Lung (tissue), 11 donors: ENCODE measurements at regions not wholly inside any gene's neighbourhood (a gene's known extent, or its start where the extent isn't known, plus 50 kb on each side); places are given as distances from the start of the nearest gene placed in this dataset.

ENCODE experiments used
- ATAC-seq: fragments of 200-7000 bp; cut with Tn5 transposase; one replicate; pipeline ENCODE4 v1.9.1; 2020; ENCODE audit warnings: moderate number of reproducible peaks; ENCODE audit not compliant: insufficient read depth, low FRiP score
- DNase-seq, 3 donors: peaks; one replicate each; pipeline ENCODE4 v3.0.0-alpha.2; 2013 to 2017
- H3K27ac ChIP-seq, 2 donors: one replicate each; pipeline ENCODE4 v1.5.1; 2013; ENCODE audit warnings: mild to moderate bottlenecking in 2 of 2, moderate library complexity in 2 of 2, control low read depth in 1 of 2, inconsistent platforms in 1 of 2, low read depth in 1 of 2, low read length in 1 of 2
- H3K27me3 ChIP-seq, 3 donors: one replicate each; pipeline ENCODE4 v1.5.1; 2013; ENCODE audit warnings: low read length in 2 of 3; ENCODE audit not compliant: control insufficient read depth in 3 of 3, insufficient read depth in 3 of 3
- H3K36me3 ChIP-seq, 4 donors: one replicate each; pipeline ENCODE4 v1.5.1; 2013; ENCODE audit warnings: low read length in 4 of 4, mild to moderate bottlenecking in 1 of 4, moderate library complexity in 1 of 4; ENCODE audit not compliant: control insufficient read depth in 4 of 4, insufficient read depth in 4 of 4
- H3K4me1 ChIP-seq, 5 donors: one replicate each; pipeline ENCODE4 v1.5.1; 2013; ENCODE audit warnings: low read length in 5 of 5, mild to moderate bottlenecking in 2 of 5, moderate library complexity in 1 of 5; ENCODE audit not compliant: control insufficient read depth in 5 of 5, insufficient read depth in 5 of 5
- H3K4me3 ChIP-seq: one replicate; pipeline ENCODE4 v1.5.1; 2013; ENCODE audit warnings: mild to moderate bottlenecking, control low read depth, moderate library complexity
- H3K9ac ChIP-seq, 2 donors: one replicate each; pipeline ENCODE4 v1.5.1; 2013; ENCODE audit warnings: low read length in 2 of 2, control low read depth in 1 of 2; ENCODE audit not compliant: insufficient read depth in 1 of 2
- H3K9me3 ChIP-seq, 4 donors: one replicate each; pipeline ENCODE4 v1.5.1; 2013; ENCODE audit warnings: low read length in 3 of 4, mild to moderate bottlenecking in 1 of 4, moderate library complexity in 1 of 4; ENCODE audit not compliant: control insufficient read depth in 4 of 4, insufficient read depth in 3 of 4
- WGBS, 2 donors: extraction: QIAGEN DNeasy Blood & Tissue Kit; methylation state at CpG; one replicate each; pipeline ENCODE4 v1.1.7; 2013; 5-methylcytosine and 5-hydroxymethylcytosine counted together
- TF ChIP-seq, protein P1 (sequence below): IDR thresholded peaks from 2 replicates; pipeline ENCODE4 v1.5.1; 2012; ENCODE audit warnings: mild to moderate bottlenecking; ENCODE audit errors: control extremely low read depth, extremely low read depth
- donor health status: control.
- donor health status: control.
- donor health status: Bipolar disorder and iron deficiency.
- donor health status: healthy.
- donor health status: DM: yes; HTN: yes; CAD: no.

DNA sequence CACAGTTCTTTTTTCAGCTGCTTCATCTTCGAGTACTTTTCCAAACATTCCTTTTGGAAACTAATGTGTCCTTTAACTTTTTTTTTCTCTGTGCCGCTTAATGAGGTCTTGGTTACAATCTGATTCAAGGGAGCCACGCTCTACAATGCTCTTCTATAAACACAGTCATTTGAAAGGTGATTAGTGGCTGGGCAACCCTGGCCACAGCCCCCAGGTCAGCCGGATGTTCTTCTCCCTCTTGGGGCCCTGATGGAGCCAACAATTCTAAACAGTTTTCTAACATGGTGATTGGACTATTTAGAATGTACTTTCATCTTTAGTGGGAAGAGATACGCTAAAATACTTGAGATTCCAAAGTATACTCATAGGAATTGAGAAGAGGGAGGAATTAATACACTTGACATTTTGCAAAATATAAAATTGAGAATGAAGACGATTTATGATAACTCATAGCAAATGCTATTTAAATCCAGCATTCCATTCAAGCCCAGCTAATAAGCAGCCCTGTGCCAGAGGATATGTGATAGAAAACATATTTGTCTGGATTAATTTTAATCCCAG lies 83.7 kb upstream of the MBOAT2 start:
- Histone ChIP-seq H3K9ac (no peak overlapping the region), H3K36me3 (no peaks in the 10 kb centered on the region), H3K4me1 (peaks cover 0 to 15% (median 0%) of the 10 kb centered on the region in 5 donors), H3K27ac (no peak overlapping the region), H3K4me3 (no peak overlapping the region), H3K27me3 (no peaks in the 10 kb centered on the region), H3K9me3 (no peaks in the 10 kb centered on the region)
- no peak for DNase-seq
- ATAC-seq: no peak
- TF ChIP-seq, protein P1, sequence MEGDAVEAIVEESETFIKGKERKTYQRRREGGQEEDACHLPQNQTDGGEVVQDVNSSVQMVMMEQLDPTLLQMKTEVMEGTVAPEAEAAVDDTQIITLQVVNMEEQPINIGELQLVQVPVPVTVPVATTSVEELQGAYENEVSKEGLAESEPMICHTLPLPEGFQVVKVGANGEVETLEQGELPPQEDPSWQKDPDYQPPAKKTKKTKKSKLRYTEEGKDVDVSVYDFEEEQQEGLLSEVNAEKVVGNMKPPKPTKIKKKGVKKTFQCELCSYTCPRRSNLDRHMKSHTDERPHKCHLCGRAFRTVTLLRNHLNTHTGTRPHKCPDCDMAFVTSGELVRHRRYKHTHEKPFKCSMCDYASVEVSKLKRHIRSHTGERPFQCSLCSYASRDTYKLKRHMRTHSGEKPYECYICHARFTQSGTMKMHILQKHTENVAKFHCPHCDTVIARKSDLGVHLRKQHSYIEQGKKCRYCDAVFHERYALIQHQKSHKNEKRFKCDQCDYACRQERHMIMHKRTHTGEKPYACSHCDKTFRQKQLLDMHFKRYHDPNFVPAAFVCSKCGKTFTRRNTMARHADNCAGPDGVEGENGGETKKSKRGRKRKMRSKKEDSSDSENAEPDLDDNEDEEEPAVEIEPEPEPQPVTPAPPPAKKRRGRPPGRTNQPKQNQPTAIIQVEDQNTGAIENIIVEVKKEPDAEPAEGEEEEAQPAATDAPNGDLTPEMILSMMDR: no peak
- 36 to 51% methylated on average over 6 of the region's 6 CpGs for WGBS, 2 donors

DNA sequence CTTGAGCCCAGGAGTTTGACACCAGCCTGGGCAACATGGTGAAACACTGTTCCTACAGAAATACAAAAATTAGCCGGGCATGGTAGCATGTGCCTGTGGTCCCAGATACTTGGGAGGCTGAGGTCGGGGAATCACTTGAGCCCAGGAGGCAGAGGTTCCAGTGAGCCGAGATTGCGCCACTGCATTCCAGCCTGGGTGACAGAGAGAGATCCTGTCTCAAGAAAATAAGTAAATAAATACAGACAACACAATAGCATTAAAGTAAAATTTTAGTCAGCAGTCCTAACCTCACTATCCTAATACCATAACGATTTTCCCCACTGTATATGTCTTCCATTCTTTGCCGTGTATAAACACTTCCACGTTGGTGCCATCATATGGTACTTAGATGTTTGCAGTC lies 83.0 kb upstream of the MBOAT2 start:
- TF ChIP-seq, protein P1: no peak
- Histone ChIP-seq H3K27ac (no peak overlapping the region), H3K36me3 (no peaks in the 10 kb centered on the region), H3K9ac (no peak overlapping the region), H3K4me3 (no peak overlapping the region), H3K27me3 (no peaks in the 10 kb centered on the region), H3K4me1 (peaks cover 0 to 15% (median 0%) of the 10 kb centered on the region in 5 donors), H3K9me3 (peaks cover 0 to 3% (median 0%) of the 10 kb centered on the region in 4 donors)
- 61 to 70% methylated on average over 7 of the region's 7 CpGs for WGBS, 2 donors
- ATAC-seq (no peak), DNase-seq (no peak)

DNA sequence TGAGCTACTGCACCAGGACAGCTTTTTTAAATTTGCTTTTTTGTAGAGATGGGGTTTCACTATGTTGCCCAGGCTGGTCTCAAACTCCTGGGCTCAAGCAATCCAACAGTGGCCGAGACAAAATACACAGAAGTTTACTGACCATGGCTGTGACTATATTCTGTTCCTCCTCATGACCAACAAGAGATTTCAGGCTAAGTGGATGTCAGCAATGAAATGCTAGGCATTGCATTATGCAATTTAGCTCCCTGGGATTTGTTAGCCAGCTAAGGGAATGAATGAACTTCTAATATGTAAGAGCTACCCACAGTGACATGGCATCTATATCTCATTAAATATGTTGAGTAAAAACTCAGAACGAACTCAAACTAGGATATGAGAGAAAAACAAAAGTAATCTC lies 81.9 kb upstream of the MBOAT2 start:
- no peak for ATAC-seq
- peaks cover 0 to 5% (median 0%) of the 10 kb centered on the region in 4 donors for H3K9me3 ChIP-seq
- WGBS, 2 donors: 87 to 97% methylated on average over 2 of the region's 2 CpGs

More for the DNA sequence above, 81.9 kb upstream of the MBOAT2 start:
- TF ChIP-seq, protein P1: no peak
- peaks cover 0 to 15% (median 0%) of the 10 kb centered on the region in 5 donors for H3K4me1 ChIP-seq
- no peak overlapping the region for H3K9ac ChIP-seq
- H3K27me3 ChIP-seq: no peaks in the 10 kb centered on the region
- no peak for DNase-seq
- H3K36me3 ChIP-seq: no peaks in the 10 kb centered on the region
- no peak overlapping the region for H3K4me3 ChIP-seq
- no peak overlapping the region for H3K27ac ChIP-seq
